ENCODE measurements at regions not wholly inside any gene's neighbourhood (a gene's known extent, or its start where the extent isn't known, plus 50 kb on each side); places are given as distances from the start of the nearest gene placed in this dataset.

DNA sequence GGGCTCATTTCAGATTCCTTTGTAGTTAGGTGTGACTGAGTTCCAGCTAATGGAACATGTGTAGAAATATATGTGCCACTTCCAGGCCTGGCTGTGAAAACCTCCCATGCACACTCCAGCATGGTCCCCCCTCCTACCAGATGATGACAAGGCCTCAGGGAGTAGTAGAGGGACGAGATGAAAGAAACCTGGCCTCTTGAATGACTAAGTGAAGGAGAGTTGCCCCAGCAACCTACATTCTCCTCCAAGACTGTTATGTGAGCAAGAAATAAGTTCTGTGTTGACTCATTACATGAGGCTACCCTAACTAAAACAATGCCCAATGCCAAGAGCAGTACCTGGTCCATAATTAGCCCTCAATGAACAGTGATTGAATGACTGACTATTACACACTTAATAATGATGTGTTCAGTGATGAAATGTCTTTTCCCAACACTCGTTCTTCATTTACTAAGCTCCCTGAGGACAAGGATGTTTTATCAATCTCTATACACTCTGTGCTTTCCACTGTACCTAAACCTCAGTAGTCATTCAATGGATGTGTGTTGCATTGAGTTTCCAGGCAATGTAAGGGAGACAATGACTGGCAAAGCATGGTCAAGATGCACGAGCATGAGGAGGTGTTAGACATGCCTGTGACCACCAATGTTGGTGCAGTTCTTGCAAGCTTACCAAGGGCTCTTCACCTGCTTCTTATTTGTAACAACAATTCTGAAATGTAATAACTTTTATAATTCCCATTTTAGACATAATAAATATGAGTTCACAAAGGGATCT lies 62.0 kb upstream of the BCL6 start:
- no peaks in the 10 kb centered on the region for H4K20me1 ChIP-seq (ENCODE audit: insufficient read depth, low read length)
- no peaks in the 10 kb centered on the region for H3K36me3 ChIP-seq (ENCODE audit: insufficient read depth, low read length)
- H2AFZ ChIP-seq (ENCODE audit: low read length) = peak overlapping the region; percentile 9; the same call in 1 of the 2 replicates
- peaks cover 50% of the 10 kb centered on the region for H3K4me1 ChIP-seq (ENCODE audit: insufficient read depth, low read length, poor library complexity, severe bottlenecking)
- POLR2A ChIA-PET = interaction anchor here (0.7 to 0.8 kb wide), 2 partner anchors 19 to 184 kb away, joined by 3 read pairs; no protein-coding TSS in a partner anchor
- TF ChIP-seq EZH2phosphoT487 (IDR thresholded peaks at IDR 0.05; ENCODE audit: borderline replicate concordance, low read depth, low read length) = no peak
- TF ChIP-seq, protein P1, sequence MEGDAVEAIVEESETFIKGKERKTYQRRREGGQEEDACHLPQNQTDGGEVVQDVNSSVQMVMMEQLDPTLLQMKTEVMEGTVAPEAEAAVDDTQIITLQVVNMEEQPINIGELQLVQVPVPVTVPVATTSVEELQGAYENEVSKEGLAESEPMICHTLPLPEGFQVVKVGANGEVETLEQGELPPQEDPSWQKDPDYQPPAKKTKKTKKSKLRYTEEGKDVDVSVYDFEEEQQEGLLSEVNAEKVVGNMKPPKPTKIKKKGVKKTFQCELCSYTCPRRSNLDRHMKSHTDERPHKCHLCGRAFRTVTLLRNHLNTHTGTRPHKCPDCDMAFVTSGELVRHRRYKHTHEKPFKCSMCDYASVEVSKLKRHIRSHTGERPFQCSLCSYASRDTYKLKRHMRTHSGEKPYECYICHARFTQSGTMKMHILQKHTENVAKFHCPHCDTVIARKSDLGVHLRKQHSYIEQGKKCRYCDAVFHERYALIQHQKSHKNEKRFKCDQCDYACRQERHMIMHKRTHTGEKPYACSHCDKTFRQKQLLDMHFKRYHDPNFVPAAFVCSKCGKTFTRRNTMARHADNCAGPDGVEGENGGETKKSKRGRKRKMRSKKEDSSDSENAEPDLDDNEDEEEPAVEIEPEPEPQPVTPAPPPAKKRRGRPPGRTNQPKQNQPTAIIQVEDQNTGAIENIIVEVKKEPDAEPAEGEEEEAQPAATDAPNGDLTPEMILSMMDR (conservative IDR thresholded peaks at IDR 0.05; ENCODE audit: low read length) = no peak
- H3K4me3 ChIP-seq (ENCODE audit: low read depth, low read length, poor library complexity, severe bottlenecking) = no peak overlapping the region
- intact Hi-C loops (cut with micrococcal nuclease; ENCODE audit: unreplicated experiment) = no loop called here
- H3K4me2 ChIP-seq (ENCODE audit: low read length) = no peak overlapping the region
- H3K9me3 ChIP-seq (ENCODE audit: low read length) = no peaks in the 10 kb centered on the region
- CTCF ChIA-PET (ENCODE audit: unreplicated experiment) = no interaction called here
- no peaks in the 10 kb centered on the region for H3K79me2 ChIP-seq (ENCODE audit: insufficient read depth, low read depth, low read length)
- BruUV-seq (replicated peaks) = no TSS peak
- no peaks in the 10 kb centered on the region for H3K9me2 ChIP-seq (ENCODE audit: insufficient read depth, low read length)
- DNase-seq (ENCODE audit: low spot score) = no peak
- no peak overlapping the region for H3K27ac ChIP-seq (ENCODE audit: low read depth, low read length, poor library complexity, severe bottlenecking)

- H3K36me3 ChIP-seq (ENCODE audit: insufficient read depth, low read length) = no peaks in the 10 kb centered on the region
- H3K9me2 ChIP-seq (ENCODE audit: insufficient read depth, low read length) = no peaks in the 10 kb centered on the region
- CTCF ChIA-PET (ENCODE audit: unreplicated experiment) = no interaction called here
- POLR2A ChIA-PET = interaction anchor here (0.7 to 1.5 kb wide), 6 partner anchors 8 to 136 kb away, joined by 3 read pairs; no protein-coding TSS in a partner anchor
- peaks cover 50% of the 10 kb centered on the region for H3K4me1 ChIP-seq (ENCODE audit: insufficient read depth, low read length, poor library complexity, severe bottlenecking)
- H3K4me3 ChIP-seq (ENCODE audit: low read depth, low read length, poor library complexity, severe bottlenecking) = peak overlapping the region; percentile 39
- H3K4me2 ChIP-seq (ENCODE audit: low read length) = peak overlapping the region; percentile 83
- H4K20me1 ChIP-seq (ENCODE audit: insufficient read depth, low read length) = no peaks in the 10 kb centered on the region
- intact Hi-C loops (cut with micrococcal nuclease; ENCODE audit: unreplicated experiment) = no loop called here
- no peak for TF ChIP-seq EZH2phosphoT487 (IDR thresholded peaks at IDR 0.05; ENCODE audit: borderline replicate concordance, low read depth, low read length)
- TF ChIP-seq, protein P1 (conservative IDR thresholded peaks at IDR 0.05; ENCODE audit: low read length) = no peak
- H3K9me3 ChIP-seq (ENCODE audit: low read length) = no peaks in the 10 kb centered on the region
- H3K27ac ChIP-seq (ENCODE audit: low read depth, low read length, poor library complexity, severe bottlenecking) = peak overlapping the region; percentile 36
- no TSS peak for BruUV-seq (replicated peaks)
- DNase-seq (ENCODE audit: low spot score) = no peak
- peak overlapping the region; percentile 98 for H2AFZ ChIP-seq (ENCODE audit: low read length)
- no peaks in the 10 kb centered on the region for H3K79me2 ChIP-seq (ENCODE audit: insufficient read depth, low read depth, low read length)
Observed at GRCh38 chr3:187808527-187808895, 63.2 kb upstream of the BCL6 start.

DNA sequence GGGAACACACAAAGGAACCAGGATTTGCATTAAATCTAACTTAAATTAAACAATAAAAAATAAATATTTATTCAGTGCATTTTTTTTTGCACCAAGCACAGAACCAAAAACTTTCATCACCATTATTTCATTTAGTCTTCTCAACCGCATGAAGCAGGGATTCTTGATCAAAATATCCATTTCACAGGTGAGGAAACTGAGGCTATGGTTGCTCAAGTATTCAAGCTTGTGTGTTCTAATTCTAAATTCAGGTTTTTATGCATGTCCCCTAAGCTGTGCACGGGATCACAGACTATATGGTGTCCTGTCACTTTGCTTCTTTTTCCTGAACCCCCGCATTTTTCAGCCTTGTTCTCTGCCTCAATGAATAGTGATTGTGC lies 64.3 kb upstream of the BCL6 start:
- Histone ChIP-seq H3K4me1 (ENCODE audit: insufficient read depth, low read length, poor library complexity, severe bottlenecking) (peaks cover 41% of the 10 kb centered on the region), H4K20me1 (ENCODE audit: insufficient read depth, low read length) (no peaks in the 10 kb centered on the region), H2AFZ (ENCODE audit: low read length) (no peak overlapping the region; the same call in 1 of the 2 replicates), H3K36me3 (ENCODE audit: insufficient read depth, low read length) (no peaks in the 10 kb centered on the region), H3K79me2 (ENCODE audit: insufficient read depth, low read depth, low read length) (no peaks in the 10 kb centered on the region), H3K4me2 (ENCODE audit: low read length) (peak overlapping the region; percentile 83), H3K9me3 (ENCODE audit: low read length) (no peaks in the 10 kb centered on the region), H3K4me3 (ENCODE audit: low read depth, low read length, poor library complexity, severe bottlenecking) (no peak overlapping the region), H3K27ac (ENCODE audit: low read depth, low read length, poor library complexity, severe bottlenecking) (no peak overlapping the region), H3K9me2 (ENCODE audit: insufficient read depth, low read length) (no peaks in the 10 kb centered on the region)
- POLR2A ChIA-PET = interaction anchor here (1.1 to 2.2 kb wide), 6 partner anchors 8 to 64 kb away, joined by 3 to 6 read pairs (median 4); partner anchors contain the start of gene BCL6
- DNase-seq (ENCODE audit: low spot score) = no peak
- CTCF ChIA-PET (ENCODE audit: unreplicated experiment) = interaction anchor here (0.9 kb wide), 1 partner anchor 190 kb away, joined by 4 read pairs; no protein-coding TSS in a partner anchor
- BruUV-seq (replicated peaks) = no TSS peak
- TF ChIP-seq, protein P1 (conservative IDR thresholded peaks at IDR 0.05; ENCODE audit: low read length) = no peak
- no peak for TF ChIP-seq EZH2phosphoT487 (IDR thresholded peaks at IDR 0.05; ENCODE audit: borderline replicate concordance, low read depth, low read length)
- intact Hi-C loops (cut with micrococcal nuclease; ENCODE audit: unreplicated experiment) = no loop called here
